ENCODE measurements at regions not wholly inside any gene's neighbourhood (a gene's known extent, or its start where the extent isn't known, plus 50 kb on each side); places are given as distances from the start of the nearest gene placed in this dataset.

DNA sequence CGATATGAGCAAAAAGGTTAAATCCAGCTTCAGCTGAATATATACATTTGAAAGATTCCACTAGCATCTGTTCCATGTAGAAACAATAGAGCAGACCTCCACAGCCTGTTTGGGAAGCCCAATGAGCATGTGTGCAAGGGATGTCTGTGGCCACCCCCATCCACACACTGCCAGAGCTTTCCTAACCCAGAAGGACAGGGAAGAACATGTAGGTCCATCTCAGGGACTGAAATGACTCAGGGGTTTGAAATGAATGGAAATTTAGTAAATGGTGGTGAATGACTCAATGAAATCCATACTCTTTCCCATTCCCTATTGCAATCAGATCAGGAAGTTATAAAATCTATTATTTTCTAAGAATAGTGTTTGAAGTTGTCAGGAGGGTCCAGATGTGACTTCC lies 397.2 kb downstream of the DUSP10 start:
- Histone ChIP-seq H3K27ac (no peak overlapping the region), H3K27me3 (no peaks in the 10 kb centered on the region), H3K9me3 (no peaks in the 10 kb centered on the region), H3K4me3 (no peak overlapping the region), H3K36me3 (no peaks in the 10 kb centered on the region), H3K4me1 (no peaks in the 10 kb centered on the region)
- no peak for DNase-seq
- TF ChIP-seq, protein P1, sequence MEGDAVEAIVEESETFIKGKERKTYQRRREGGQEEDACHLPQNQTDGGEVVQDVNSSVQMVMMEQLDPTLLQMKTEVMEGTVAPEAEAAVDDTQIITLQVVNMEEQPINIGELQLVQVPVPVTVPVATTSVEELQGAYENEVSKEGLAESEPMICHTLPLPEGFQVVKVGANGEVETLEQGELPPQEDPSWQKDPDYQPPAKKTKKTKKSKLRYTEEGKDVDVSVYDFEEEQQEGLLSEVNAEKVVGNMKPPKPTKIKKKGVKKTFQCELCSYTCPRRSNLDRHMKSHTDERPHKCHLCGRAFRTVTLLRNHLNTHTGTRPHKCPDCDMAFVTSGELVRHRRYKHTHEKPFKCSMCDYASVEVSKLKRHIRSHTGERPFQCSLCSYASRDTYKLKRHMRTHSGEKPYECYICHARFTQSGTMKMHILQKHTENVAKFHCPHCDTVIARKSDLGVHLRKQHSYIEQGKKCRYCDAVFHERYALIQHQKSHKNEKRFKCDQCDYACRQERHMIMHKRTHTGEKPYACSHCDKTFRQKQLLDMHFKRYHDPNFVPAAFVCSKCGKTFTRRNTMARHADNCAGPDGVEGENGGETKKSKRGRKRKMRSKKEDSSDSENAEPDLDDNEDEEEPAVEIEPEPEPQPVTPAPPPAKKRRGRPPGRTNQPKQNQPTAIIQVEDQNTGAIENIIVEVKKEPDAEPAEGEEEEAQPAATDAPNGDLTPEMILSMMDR (IDR thresholded peaks at IDR 0.05) = no peak
- TF ChIP-seq POLR2A (IDR thresholded peaks at IDR 0.05) = no peak

DNA sequence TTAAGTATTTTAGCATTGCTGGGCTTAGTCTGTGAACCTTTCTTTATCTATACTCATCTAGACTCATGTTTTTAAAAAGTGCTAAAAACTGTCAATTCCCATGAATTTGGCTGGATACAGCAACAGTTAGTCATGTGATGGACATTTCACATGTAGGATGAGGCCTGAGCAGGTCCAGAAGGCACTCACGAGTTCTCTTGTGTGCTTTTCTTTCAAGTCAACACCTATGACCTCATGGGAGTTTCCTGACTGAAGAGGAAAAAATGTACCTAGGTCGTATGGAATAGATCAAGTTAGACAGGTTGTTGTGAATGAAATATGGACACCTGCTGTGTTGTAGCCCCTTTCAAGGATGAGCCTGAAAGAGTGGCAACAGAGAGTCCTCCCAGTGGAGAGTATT lies 394.2 kb downstream of the DUSP10 start:
- no peak for DNase-seq
- no peak for TF ChIP-seq POLR2A (IDR thresholded peaks at IDR 0.05)
- TF ChIP-seq, protein P1 (IDR thresholded peaks at IDR 0.05) = no peak
- H3K27ac ChIP-seq = no peak overlapping the region
- H3K4me1 ChIP-seq = no peaks in the 10 kb centered on the region
- H3K27me3 ChIP-seq = no peaks in the 10 kb centered on the region
- H3K36me3 ChIP-seq = no peaks in the 10 kb centered on the region
- no peaks in the 10 kb centered on the region for H3K9me3 ChIP-seq
- no peak overlapping the region for H3K4me3 ChIP-seq

DNA sequence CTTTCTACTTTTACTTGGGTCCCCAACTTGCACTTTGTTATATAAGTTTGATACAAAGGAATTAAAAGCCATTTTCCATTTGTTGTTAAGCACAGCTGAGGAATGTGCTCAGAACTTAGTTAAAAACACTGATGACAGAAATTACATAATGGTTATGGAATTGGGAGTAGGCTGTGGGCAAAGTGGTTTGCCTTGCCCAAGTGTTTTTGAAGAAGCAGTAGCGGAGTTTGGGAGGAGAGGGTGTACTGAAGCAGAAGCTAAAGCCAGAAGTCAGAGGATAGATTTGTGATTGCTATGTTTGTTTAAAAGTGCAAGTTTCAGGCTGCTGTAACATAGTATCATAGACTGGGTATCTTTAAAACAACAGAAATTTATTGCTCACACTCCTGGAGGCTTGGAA lies 391.8 kb downstream of the DUSP10 start:
- H3K4me1 ChIP-seq = no peaks in the 10 kb centered on the region
- H3K27me3 ChIP-seq = no peaks in the 10 kb centered on the region
- TF ChIP-seq, protein P1 (IDR thresholded peaks at IDR 0.05) = no peak
- TF ChIP-seq POLR2A (IDR thresholded peaks at IDR 0.05) = no peak
- H3K9me3 ChIP-seq = no peaks in the 10 kb centered on the region
- H3K27ac ChIP-seq = no peak overlapping the region
- H3K4me3 ChIP-seq = no peak overlapping the region
- DNase-seq = no peak
- H3K36me3 ChIP-seq = no peaks in the 10 kb centered on the region

DNA sequence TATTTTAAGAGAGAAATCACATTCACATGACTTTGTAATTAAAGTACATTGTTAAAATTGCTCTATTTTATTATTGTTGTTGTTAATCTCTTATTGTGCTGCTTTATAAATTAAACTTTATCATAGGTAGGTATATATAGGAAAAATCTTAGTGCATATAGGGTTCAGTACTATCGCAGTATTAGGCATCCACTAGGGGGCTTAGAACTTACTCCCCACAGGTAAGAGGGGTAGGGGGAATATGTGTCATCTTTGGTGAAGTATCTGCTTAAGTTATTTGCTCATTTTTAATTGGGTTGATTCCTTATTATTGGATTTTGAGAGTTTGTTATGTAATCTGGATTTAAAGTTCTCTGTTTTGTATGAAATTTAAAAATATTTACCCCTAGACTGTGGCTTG lies 385.2 kb downstream of the DUSP10 start:
- H3K27me3 ChIP-seq = no peaks in the 10 kb centered on the region
- no peaks in the 10 kb centered on the region for H3K9me3 ChIP-seq
- H3K4me3 ChIP-seq = no peak overlapping the region
- H3K27ac ChIP-seq = no peak overlapping the region
- H3K36me3 ChIP-seq = no peaks in the 10 kb centered on the region
- TF ChIP-seq, protein P1 (IDR thresholded peaks at IDR 0.05) = no peak
- no peak for TF ChIP-seq POLR2A (IDR thresholded peaks at IDR 0.05)
- H3K4me1 ChIP-seq = no peaks in the 10 kb centered on the region
- no peak for DNase-seq

DNA sequence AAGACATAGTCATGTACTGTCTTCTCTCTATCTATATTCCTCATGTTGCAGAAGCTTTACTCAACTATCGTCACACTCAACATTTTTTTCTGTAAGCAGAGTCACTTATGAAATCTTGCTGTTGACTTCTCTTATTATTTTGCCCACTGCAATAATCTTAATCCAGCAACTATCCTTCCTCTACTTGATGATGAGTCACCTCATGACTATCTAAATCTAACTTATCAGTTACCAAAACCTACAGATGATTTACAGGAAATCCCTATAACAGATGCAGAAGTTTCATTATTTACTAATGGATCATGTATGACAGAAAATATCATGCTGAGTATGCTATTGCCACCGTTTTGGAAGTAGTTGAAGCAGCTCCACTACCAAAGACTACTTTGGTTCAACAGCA lies 378.9 kb downstream of the DUSP10 start:
- H3K9me3 ChIP-seq = no peaks in the 10 kb centered on the region
- H3K27ac ChIP-seq = no peak overlapping the region
- no peaks in the 10 kb centered on the region for H3K27me3 ChIP-seq
- H3K36me3 ChIP-seq = no peaks in the 10 kb centered on the region
- H3K4me1 ChIP-seq = no peaks in the 10 kb centered on the region
- TF ChIP-seq, protein P1 (IDR thresholded peaks at IDR 0.05) = no peak
- TF ChIP-seq POLR2A (IDR thresholded peaks at IDR 0.05) = no peak
- no peak for DNase-seq
- H3K4me3 ChIP-seq = no peak overlapping the region

DNA sequence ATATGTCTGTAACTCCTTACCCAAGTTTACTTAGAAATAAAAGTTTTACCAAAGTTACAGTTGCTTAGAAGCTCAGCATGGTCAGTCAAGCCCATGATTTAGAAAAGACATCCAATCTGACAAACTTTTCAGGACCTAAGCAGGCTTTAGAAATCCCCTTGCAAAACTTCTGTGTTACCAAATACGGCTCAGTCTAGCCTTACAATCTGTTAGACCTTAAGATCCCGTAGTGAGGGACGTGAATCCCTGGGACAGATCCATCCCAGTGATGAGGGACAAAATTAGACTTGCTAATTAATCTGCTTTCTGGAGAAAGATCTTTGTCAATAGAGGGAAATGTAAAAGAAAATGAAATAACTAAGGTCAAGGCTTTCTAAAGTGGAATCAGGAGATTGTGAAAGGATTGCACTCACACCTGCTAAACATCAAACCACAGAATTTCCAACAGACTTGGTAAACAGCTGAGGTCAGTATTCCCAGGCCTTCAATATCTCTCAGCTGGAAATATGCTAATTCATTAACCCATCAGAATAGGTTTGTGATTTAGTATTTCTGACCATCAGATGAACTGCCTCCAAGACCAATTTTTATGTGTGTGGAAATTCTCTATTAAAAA lies 375.3 kb downstream of the DUSP10 start:
- no peaks in the 10 kb centered on the region for H3K9me3 ChIP-seq
- no peaks in the 10 kb centered on the region for H3K4me1 ChIP-seq
- no peak overlapping the region for H3K27ac ChIP-seq
- no peak for TF ChIP-seq POLR2A (IDR thresholded peaks at IDR 0.05)
- TF ChIP-seq, protein P1 (IDR thresholded peaks at IDR 0.05) = no peak
- no peaks in the 10 kb centered on the region for H3K36me3 ChIP-seq
- DNase-seq = no peak
- no peak overlapping the region for H3K4me3 ChIP-seq
- H3K27me3 ChIP-seq = no peaks in the 10 kb centered on the region

Data from Peyer's patch (tissue), 4 donors.